ENCODE measurements at regions not wholly inside any gene's neighbourhood (a gene's known extent, or its start where the extent isn't known, plus 50 kb on each side); places are given as distances from the start of the nearest gene placed in this dataset.

DNA sequence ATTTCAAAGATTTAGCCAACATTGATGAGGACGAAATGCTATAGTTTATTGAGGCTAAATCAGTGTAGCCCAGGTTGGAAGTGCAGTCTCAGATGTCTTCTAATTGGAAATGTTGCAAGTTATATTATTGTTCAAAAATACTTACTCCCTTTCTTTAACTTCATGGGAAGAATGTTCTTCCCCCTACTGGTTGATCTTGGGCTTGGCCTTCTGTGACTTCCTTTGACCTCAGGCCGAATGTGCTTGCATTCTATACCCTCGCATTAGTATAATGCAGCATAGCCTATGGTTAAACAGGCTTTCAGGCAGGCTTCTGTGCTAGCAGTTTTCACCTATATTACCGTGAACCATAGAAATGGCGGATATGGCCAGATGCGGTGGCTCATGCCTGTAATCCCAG is 77.3 kb downstream of the RPE65 start:
- no peak for TF ChIP-seq GATA3 (IDR thresholded peaks at IDR 0.05; ENCODE audit: low read depth, low read length)
- no peak for TF ChIP-seq GATA2 (IDR thresholded peaks at IDR 0.05; ENCODE audit: low read depth, low read length)
